Renal cortical epithelial cell (primary cell): ENCODE measurements at regions not wholly inside any gene's neighbourhood (a gene's known extent, or its start where the extent isn't known, plus 50 kb on each side); places are given as distances from the start of the nearest gene placed in this dataset.
"Not testable (repeated sequence)": the region's sequence is repeated elsewhere in the genome, so short reads cannot be mapped to it uniquely, and the experiment has no call there.

ENCODE experiments used
- DNase-seq: peaks from one replicate; pipeline ENCODE4 v3.0.0-alpha.2; 2011; ENCODE audit warnings: low read depth

GRCh38 chr14:105969026-105969425, 442.6 kb downstream of the TMEM121 start:
- DNase-seq: not testable (repeated sequence)

DNA sequence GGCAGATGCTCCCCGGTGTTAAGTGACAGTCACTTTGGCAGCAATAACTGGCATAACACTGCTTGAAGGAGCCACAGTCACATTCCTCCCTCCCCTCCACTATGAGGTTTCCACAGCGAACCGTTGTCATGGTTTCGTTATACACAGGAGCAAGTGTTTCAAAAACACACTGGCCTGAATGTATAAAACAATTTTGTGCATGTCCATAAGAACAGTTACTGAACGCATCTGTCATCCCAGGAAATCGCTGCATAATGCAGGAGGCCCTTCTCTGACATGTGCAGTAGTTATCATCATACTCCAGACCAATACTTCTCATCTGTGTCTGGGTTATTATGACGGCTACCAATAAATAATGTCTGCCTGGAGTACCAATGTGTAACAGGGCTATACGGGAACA, 444.4 kb downstream of the TMEM121 start:
- not testable (repeated sequence) for DNase-seq

- no peak for DNase-seq
Measured at GRCh38 chr14:105971593-105972500, 445.5 kb downstream of the TMEM121 start.

- no peak for DNase-seq
Measured at GRCh38 chr14:105974902-105975301, 448.5 kb downstream of the TMEM121 start.

- DNase-seq: no peak
Measured at GRCh38 chr14:105978618-105979295, 452.4 kb downstream of the TMEM121 start.

- DNase-seq: no peak
Measured at GRCh38 chr14:105979446-105979845, 453.1 kb downstream of the TMEM121 start.

- DNase-seq: no peak
Measured at GRCh38 chr14:105980224-105980623, 453.8 kb downstream of the TMEM121 start.

- not testable (repeated sequence) for DNase-seq
Measured at GRCh38 chr14:105981517-105982302, 455.3 kb downstream of the TMEM121 start.

DNA sequence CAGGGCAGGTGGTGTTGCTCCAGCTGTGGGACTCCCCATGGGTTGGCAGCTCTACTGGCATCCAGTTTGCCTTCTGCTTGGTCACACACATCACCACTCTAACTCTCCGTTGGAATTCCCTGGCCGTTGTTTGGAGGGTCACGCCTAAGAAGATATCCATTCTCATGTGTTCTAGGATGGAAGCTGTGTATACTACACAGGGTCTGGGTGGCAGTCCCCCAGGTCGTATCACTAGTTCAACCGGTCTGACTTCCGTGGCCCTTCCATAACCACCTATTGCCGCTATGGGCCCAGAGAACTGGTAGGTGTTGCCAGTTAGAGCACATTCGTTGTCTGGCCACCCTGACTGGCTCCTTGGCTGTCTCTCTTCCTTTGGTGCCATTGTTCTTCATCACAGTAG, 456.3 kb downstream of the TMEM121 start:
- DNase-seq: no peak

- DNase-seq: no peak
Measured at GRCh38 chr14:105986894-105987284, 460.5 kb downstream of the TMEM121 start.

DNA sequence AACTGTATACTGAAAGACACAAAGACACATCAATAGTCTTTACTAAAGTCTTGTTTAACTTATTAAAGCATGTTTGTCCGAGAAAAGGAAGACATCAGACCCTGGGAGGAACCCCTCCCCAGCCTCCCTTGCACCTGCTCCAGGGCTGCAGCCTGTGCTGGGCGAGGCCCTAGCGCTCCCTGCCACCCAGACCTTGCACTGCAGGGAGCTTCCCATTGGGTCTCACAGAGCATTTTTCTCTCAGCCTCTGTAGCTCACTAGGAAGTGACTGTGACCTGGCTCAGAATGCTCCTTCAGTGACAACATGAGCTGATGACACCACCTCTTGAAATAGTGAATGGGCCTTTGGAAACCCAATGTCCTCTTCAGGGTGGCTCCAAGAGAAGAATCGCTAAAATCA, 461.2 kb downstream of the TMEM121 start:
- DNase-seq: no peak

- DNase-seq: no peak
Measured at GRCh38 chr14:105989566-105990302, 463.4 kb downstream of the TMEM121 start.

DNA sequence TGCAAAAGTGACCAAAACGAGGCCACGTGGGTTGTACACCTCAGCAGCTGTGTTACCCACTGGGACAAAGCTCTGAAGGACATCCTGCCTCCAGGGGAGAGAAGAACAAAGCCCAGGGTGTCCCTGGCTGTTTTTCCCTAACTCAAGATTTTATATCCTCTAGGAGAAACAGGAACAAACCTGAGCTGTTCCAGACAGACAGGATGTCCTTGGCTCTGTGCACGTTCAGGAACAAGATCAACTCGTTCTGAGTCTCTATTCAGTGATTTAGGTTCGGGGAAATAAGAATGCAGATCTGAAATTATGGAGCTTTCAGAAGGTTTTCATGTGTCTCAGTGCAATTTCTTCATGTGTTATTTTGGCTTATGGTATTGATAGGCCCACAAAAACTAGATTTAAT, 465.3 kb downstream of the TMEM121 start:
- not testable (repeated sequence) for DNase-seq

GRCh38 chr14:105993814-105994213, 467.4 kb downstream of the TMEM121 start:
- no peak for DNase-seq

GRCh38 chr14:105995011-105995710, 468.8 kb downstream of the TMEM121 start:
- DNase-seq: not testable (repeated sequence)

- DNase-seq: not testable (repeated sequence)
Measured at GRCh38 chr14:105998597-105998996, 472.2 kb downstream of the TMEM121 start.

- no peak for DNase-seq
Measured at GRCh38 chr14:105999361-106000028, 473.1 kb downstream of the TMEM121 start.

DNA sequence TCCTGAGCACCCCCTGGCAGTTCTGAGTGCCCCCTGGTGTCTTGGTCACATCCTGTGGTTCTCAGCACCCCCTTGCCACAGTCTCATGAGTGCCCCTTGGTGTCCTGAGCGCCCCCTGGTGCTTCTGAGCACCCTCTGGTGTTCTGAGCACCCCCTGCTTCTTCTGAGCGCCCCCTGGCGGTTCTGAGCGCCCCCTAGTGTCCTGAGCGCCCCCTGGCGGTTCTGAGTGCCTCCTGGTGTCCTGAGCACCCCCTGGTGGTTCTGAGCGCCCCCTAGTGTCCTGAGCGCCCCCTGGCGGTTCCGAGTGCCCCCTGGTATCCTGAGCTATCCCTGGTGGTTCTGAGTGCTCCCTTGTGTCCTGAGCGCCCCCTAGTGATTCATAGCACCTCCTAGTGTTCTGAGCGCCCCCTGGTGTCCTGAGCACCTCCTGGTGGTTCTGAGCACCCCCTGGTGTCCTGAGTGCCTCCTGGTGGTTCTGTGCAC, 473.7 kb downstream of the TMEM121 start:
- not testable (repeated sequence) for DNase-seq

DNA sequence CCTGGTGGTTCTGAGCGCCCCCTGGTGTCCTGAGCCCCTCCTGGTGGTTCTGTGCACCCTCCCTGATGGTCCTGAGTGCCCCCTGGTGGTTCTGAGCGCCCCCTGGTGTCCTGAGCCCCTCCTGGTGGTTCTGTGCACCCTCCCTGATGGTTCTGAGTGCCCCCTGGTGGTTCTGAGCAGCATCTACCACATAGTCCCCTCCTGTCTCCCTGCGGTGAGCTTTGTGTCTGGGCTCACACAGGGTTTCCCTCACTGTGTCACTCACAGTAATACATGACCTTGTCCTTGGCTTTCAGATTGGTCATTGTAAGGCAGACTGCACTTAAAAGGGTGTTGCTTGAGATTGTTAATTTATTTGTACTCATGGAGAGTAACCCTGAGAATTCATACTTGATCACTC, 474.9 kb downstream of the TMEM121 start:
- DNase-seq: not testable (repeated sequence)

DNA sequence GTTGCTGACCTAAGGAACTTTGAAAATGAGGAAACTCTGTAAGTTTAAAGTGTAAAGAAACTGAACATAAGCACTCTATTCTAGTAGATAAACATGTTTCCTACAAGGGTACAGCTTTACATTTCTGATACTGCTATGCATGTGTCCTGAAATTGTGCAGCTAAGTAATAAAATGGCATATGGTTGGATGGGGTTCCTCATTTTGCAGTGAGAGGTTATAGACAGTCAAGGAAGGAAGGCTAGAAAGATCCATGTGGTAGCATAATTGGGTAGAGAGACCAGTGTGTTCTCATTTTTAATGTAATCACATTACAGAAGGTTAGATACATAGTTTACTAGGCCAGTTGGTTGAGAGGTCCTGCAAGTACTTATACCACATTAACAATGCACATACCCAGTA, 477.0 kb downstream of the TMEM121 start:
- no peak for DNase-seq
